ENCODE measurements at regions not wholly inside any gene's neighbourhood (a gene's known extent, or its start where the extent isn't known, plus 50 kb on each side); places are given as distances from the start of the nearest gene placed in this dataset.

GRCh38 chr6:126905917-126906316 is 212.6 kb upstream of the RSPO3 start:
- DNase-seq (ENCODE audit: low read depth) = peak; percentile 64

GRCh38 chr6:126907312-126907711 is 211.2 kb upstream of the RSPO3 start:
- DNase-seq (ENCODE audit: low read depth) = peak; percentile 19

DNA sequence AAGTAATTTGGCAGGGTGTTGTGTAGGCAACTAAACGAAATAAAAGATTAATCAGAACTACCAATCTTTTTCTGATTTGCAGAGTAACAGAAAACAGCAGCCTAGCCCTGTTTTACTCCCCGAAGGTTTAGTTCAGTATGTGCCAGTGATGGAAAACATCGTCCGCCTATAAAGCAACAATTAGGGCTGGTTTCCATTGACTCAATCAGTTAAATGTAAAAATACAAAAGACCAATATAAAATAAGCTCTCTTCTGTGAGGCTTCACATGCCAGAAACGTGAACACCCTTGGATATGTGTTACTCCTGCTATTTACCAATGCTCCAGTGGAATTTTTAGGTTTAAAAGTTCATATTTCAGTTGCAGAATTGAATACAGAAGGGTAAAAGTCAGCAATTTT is 210.5 kb upstream of the RSPO3 start:
- DNase-seq (ENCODE audit: low read depth) = no peak

DNA sequence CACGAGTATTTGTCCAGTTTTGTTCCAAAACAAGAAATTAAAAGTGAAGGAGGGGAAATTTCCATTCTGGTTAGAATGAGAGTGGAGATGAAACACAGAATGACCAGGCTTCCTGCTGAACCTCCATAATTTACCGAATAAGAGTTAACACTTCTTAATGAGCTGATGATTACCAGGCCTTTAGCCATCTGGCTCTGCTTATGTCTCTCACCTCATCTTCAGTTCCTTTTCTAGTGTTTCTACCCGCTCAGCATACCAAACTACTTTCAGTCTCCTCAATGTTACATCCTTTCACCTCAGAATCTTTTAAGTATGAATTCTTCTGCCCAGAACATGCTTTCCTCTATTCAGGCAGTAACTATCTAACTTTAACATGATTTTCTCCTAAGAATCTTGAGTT is 209.0 kb upstream of the RSPO3 start:
- DNase-seq (ENCODE audit: low read depth) = no peak

DNA sequence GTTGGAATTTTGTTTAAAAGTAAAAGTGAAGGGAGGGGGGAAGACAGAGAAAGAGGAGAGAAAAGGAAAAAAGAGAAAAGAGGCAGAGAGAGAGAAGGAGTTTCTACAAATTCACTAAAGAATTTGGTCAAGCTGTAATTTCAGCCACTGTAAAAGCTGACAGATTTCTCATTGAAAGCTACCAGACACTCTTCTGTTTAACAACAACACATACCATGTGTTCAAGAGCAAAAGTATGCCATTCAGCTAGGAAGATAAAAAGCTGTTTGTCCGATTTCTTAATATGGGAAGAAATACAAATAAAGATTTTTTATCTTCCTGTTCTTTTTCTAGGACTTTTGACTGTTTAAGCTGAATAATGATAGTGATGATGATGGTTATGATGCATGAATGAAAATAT is 204.8 kb upstream of the RSPO3 start:
- no peak for DNase-seq (ENCODE audit: low read depth)

DNA sequence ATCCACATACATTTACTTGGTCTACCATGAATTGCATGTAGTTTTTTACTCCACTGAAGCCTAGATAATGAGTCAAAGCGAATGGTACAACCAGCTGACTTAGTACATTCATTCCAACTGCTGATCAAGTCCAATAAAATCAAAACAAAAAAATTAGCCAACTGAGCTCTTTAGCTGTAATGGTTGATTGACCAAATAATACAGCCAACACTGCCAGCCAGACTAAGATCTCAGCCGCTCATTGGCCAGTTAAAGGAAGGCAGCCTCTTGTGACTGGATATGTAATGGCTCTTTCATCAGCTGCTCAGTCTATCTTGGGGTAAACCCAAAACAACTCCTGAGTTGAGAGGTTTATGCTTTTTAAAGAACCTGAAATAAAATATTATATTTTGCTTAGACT is 204.3 kb upstream of the RSPO3 start:
- peak; percentile 38 for DNase-seq (ENCODE audit: low read depth)

GRCh38 chr6:126914801-126915200 is 203.7 kb upstream of the RSPO3 start:
- no peak for DNase-seq (ENCODE audit: low read depth)

DNA sequence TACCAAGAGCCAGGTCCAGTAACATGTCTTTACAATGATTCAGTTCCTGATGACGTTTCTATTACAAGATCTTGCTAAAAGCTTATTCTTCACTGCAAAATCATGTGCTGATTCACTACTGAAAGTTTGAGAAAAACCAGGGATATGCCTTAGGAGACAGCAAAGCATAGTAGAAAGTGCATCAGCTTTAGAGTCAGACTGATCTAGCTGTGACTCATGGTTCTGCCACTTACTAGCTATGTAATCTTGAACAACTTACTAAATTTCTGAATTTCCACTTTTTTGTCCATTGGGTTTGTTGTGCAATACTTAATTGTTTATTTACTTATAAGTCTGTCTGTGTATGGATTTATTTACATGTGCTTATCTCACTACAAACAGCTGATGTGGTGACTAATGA is 198.5 kb upstream of the RSPO3 start:
- DNase-seq (ENCODE audit: low read depth) = peak; percentile 87

GRCh38 chr6:126923807-126924206 is 194.7 kb upstream of the RSPO3 start:
- DNase-seq (ENCODE audit: low read depth) = no peak

- no peak for DNase-seq (ENCODE audit: low read depth)
Observed at GRCh38 chr6:126926926-126927325, 191.5 kb upstream of the RSPO3 start.

DNA sequence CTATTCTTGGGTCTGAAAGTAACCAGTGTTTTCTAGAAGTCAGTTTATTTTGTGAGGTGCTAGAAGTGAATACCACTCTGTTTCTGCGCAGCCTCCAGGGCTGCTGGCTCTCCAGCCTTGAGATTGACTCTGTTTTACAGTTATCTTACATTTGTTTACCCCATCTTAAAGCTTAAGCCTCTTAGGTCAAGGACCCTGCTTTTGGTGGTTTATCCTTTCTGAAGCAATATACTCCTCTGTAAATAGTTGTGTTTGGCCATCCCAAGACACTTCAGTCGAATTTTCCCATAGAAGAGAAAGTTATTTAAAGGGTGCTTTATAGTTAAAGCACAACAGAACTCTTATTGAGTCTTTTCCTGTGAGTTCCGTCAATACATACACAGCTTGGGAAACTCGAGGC is 190.6 kb upstream of the RSPO3 start:
- DNase-seq (ENCODE audit: low read depth) = no peak

DNA sequence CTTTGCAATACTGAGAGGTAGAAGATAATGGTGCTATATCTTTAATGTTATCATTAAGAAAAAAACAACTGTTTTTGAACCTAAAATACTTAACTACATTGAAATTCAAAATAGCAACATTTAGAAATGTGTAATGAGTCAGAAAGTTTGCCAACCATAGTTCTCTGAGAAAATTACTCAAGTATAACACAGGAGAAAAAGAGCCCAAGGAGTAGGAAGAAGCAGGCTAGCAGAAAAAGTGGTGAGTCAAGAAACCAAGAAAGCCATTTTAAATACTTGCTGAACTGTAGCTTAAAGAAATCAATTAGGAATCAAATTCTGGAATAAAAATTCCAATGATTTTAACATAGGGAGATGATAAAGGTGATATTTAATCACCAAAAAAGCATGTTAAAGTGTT is 181.0 kb upstream of the RSPO3 start:
- DNase-seq (ENCODE audit: low read depth) = peak; percentile 91

GRCh38 chr6:126939784-126940183 is 178.7 kb upstream of the RSPO3 start:
- DNase-seq (ENCODE audit: low read depth) = no peak

DNA sequence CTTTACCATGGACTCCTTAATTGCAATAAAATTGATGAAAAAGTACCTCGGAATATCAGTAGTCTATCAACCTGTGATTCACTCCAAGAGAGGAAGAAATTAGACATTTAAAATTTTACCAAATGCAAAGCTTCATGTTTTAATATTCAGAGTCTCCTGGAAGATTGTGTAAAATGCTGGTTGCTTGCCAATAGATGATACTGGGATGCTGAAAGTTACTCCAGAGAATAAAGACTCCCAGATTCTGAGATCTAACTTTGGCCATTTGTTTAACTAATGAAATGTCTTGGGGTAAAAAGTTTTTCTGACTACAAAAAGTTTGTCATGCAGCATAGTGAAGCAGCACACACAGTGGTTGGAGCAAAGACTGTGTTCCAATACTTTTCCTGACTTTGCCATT is 176.7 kb upstream of the RSPO3 start:
- DNase-seq (ENCODE audit: low read depth) = no peak

DNA sequence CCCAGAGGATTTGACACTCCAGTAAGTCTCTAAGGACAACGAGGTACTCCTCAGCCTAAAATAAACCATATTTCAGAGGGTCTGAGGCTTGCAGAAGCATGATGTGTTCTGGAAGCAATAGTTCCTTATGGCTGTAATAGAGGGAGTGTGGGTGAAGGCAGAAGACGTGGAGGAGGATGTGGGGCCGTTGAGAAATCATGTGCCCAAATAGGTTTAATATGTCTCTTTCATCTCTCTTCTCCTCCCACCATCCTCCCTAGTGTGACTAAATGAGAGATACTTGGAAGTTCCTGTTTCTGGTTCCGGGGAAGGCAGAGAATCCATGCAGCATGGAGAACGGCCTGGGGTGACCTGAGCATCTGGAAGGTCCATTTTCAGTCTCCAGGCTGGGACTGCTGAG is 174.0 kb upstream of the RSPO3 start:
- DNase-seq (ENCODE audit: low read depth) = no peak

DNA sequence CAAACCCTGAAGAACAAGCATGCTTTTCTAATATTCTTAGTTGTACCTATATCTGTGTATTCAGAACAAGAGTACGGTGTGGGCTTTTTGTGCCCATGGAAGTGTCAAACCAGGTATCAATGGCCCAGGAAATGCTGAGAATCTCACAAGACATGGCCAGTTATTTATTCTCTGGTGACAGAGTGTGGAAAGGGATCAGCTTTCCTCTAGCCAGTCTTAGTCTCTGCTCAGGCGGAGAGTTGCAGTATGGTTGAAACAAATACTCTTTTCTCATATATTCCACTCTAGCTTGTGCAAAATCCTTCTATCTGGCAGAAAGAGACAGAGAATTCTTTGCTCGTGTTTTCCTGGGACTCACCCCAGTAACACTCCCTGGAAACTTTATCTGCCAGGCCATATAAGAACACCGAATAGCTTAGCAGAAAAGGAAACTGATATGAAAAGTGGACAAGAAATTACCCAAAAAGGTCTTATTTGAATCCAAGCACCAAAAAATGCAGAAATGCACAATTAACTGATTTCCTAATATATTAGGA is 173.3 kb upstream of the RSPO3 start:
- DNase-seq (ENCODE audit: low read depth) = no peak

DNA sequence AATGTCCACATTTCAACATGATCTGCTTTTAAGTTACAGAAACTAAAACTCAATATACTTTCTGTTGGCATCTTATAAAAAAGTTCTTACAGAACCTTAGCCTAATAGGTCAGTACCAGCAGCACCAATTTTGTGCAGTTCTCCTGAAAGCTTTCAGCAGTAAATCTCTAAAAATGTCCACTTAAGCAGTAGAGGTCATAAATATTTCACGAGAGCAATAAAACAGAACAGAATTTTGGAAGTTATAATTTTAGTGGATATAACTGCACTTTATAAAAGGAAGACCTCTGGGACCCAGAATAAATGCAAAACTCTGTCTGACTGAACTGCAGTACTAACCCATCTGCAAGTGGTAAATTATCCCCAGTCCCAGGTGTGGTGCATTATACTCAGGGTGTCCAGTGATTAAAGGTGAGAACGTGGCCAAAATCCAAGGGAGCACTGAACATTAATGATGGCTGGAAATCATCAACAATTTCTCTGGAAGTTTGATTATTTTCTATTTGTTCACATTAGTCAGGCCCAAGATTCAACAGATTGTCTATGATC is 172.6 kb upstream of the RSPO3 start:
- DNase-seq (ENCODE audit: low read depth) = no peak

DNA sequence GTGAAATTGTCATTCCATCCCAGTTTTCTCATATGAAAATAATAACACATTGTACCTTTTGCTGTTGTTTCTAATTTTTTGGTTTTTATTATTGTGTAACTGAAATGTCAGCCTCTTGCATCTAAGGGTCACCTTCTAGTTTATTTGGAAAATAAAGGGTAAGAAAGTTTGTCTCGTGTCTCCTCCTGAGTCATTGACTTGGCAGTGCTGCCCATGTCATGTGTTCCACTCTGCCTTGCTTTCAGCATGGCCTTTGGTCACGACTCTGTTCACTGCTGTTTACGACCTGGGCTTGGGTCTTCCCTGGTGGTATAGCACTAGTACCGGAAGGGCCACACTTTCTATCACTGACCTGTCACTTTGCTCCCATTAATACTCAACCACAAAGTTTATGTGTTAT is 171.4 kb upstream of the RSPO3 start:
- DNase-seq (ENCODE audit: low read depth) = peak; percentile 51

GRCh38 chr6:126949786-126950185 is 168.7 kb upstream of the RSPO3 start:
- no peak for DNase-seq (ENCODE audit: low read depth)

- DNase-seq (ENCODE audit: low read depth) = no peak
Observed at GRCh38 chr6:126955621-126956020, 162.8 kb upstream of the RSPO3 start.

GRCh38 chr6:126957721-126958120 is 160.8 kb upstream of the RSPO3 start:
- no peak for DNase-seq (ENCODE audit: low read depth)

DNA sequence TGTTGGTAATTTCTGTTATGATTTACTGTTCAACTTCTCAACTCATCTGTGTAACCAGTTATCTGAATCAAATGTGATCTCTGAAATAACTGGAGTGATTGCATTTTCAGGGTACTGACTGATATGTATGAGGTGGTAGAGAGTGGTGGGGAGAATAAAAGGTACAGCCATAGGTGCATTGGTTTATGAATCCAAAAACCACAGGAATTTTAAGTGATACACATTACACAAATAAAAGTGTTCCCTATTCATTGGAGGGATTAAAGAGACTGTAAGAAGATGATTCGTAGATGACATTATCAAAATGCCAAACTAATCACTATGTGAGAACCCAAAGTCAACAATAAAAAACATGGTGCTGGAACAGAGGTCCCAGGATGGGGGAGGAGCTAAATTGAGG is 158.7 kb upstream of the RSPO3 start:
- DNase-seq (ENCODE audit: low read depth) = peak; percentile 11

- DNase-seq (ENCODE audit: low read depth) = no peak
Observed at GRCh38 chr6:126963077-126963809, 155.2 kb upstream of the RSPO3 start.
